ENCODE measurements at regions not wholly inside any gene's neighbourhood (a gene's known extent, or its start where the extent isn't known, plus 50 kb on each side); places are given as distances from the start of the nearest gene placed in this dataset.

GRCh38 chr1:87935130-87935529 is 606.5 kb downstream of the LMO4 start:
- H3K4me1 ChIP-seq (ENCODE audit: insufficient read depth, low read length): no peaks in the 10 kb centered on the region
- CTCF ChIA-PET (ENCODE audit: partially characterized antibody): no interaction called here
- no peak for DNase-seq
- H3K4me1 Mint-ChIP-seq: no peaks in the 10 kb centered on the region
- no peak overlapping the region for H3K4me3 ChIP-seq (ENCODE audit: low read length in 2 of 2)
- H3K36me3 Mint-ChIP-seq: peaks cover 0 to 4% of the 10 kb centered on the region in 2 donors
- H3K9me3 Mint-ChIP-seq: peaks cover 0 to 24% (median 10%) of the 10 kb centered on the region in 8 donors
- no peaks in the 10 kb centered on the region for H3K9me3 ChIP-seq (ENCODE audit: control insufficient read depth in 1 of 2, low read length in 2 of 2)
- no peaks in the 10 kb centered on the region for H3K27me3 ChIP-seq (ENCODE audit: insufficient read depth, low read length)
- no peak overlapping the region for H3K27ac Mint-ChIP-seq
- H3K4me3 Mint-ChIP-seq: no peak overlapping the region
- POLR2A ChIA-PET (ENCODE audit: partially characterized antibody): no interaction called here
- H3K27me3 Mint-ChIP-seq: peaks cover 0 to 5% of the 10 kb centered on the region in 2 donors
- intact Hi-C loops (cut with micrococcal nuclease): no loop called here
- H3K36me3 ChIP-seq (ENCODE audit: insufficient read depth, low read length): no peaks in the 10 kb centered on the region
- no peak overlapping the region for H3K27ac ChIP-seq (ENCODE audit: low read depth, low read length)

GRCh38 chr1:87937831-87938395 is 609.2 kb downstream of the LMO4 start:
- intact Hi-C loops (cut with micrococcal nuclease): no loop called here
- CTCF ChIA-PET (ENCODE audit: partially characterized antibody): interaction anchor here (1.1 kb wide), 1 partner anchor 16 kb away, joined by 4 read pairs; no protein-coding TSS in a partner anchor

GRCh38 chr1:87938631-87939030 is 610.0 kb downstream of the LMO4 start:
- CTCF ChIA-PET (ENCODE audit: partially characterized antibody): no interaction called here
- peaks cover 0 to 4% of the 10 kb centered on the region in 2 donors for H3K36me3 Mint-ChIP-seq
- no peaks in the 10 kb centered on the region for H3K9me3 Mint-ChIP-seq

More at GRCh38 chr1:87937831-87938395, 609.2 kb downstream of the LMO4 start:
- Mint-ChIP-seq H3K9me3 (peaks cover 0 to 3% (median 0%) of the 10 kb centered on the region in 8 donors), H3K27me3 (peaks cover 0 to 7% of the 10 kb centered on the region in 2 donors), H3K36me3 (peaks cover 0 to 4% of the 10 kb centered on the region in 2 donors), H3K27ac (no peak overlapping the region), H3K4me3 (no peak overlapping the region), H3K4me1 (no peaks in the 10 kb centered on the region)
- Histone ChIP-seq H3K9me3 (ENCODE audit: control insufficient read depth in 1 of 2, low read length in 2 of 2) (no peaks in the 10 kb centered on the region), H3K27ac (ENCODE audit: low read depth, low read length) (no peak overlapping the region), H3K4me3 (ENCODE audit: low read length in 2 of 2) (no peak overlapping the region), H3K4me1 (ENCODE audit: insufficient read depth, low read length) (no peaks in the 10 kb centered on the region), H3K27me3 (ENCODE audit: insufficient read depth, low read length) (no peaks in the 10 kb centered on the region), H3K36me3 (ENCODE audit: insufficient read depth, low read length) (no peaks in the 10 kb centered on the region)
- no peak for DNase-seq
- POLR2A ChIA-PET (ENCODE audit: partially characterized antibody): no interaction called here

DNA sequence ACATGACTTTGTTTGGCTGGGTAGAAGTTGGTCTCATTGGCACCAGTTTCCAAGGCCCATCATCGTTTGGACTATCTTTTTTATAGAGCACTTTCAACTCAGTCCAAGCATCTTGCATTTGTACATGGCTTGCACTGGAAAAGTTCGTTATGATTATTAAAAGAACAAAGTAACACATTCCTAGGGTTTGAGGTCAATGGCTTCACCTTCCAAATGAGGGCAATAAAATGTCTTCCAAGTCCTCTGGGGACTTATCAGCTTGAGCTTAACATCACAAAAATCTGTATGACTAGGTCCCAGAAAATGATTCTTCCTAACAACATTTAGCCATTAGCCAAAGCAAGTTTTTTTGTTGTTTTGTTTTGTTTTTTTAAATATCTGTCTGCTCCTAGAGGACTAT is 610.8 kb downstream of the LMO4 start:
- ChIA-PET POLR2A (ENCODE audit: partially characterized antibody) (no interaction called here), CTCF (ENCODE audit: partially characterized antibody) (no interaction called here)
- Mint-ChIP-seq H3K4me3 (no peak overlapping the region), H3K27ac (no peak overlapping the region), H3K9me3 (no peaks in the 10 kb centered on the region), H3K27me3 (peaks cover 0 to 7% of the 10 kb centered on the region in 2 donors), H3K36me3 (peaks cover 0 to 4% of the 10 kb centered on the region in 2 donors), H3K4me1 (no peaks in the 10 kb centered on the region)
- no peaks in the 10 kb centered on the region for H3K27me3 ChIP-seq (ENCODE audit: insufficient read depth, low read length)
- H3K4me3 ChIP-seq (ENCODE audit: low read length in 2 of 2): no peak overlapping the region
- no peaks in the 10 kb centered on the region for H3K4me1 ChIP-seq (ENCODE audit: insufficient read depth, low read length)
- H3K27ac ChIP-seq (ENCODE audit: low read depth, low read length): no peak overlapping the region
- intact Hi-C loops (cut with micrococcal nuclease): no loop called here
- H3K36me3 ChIP-seq (ENCODE audit: insufficient read depth, low read length): no peaks in the 10 kb centered on the region
- no peaks in the 10 kb centered on the region for H3K9me3 ChIP-seq (ENCODE audit: control insufficient read depth in 1 of 2, low read length in 2 of 2)
- no peak for DNase-seq

More at GRCh38 chr1:87938631-87939030, 610.0 kb downstream of the LMO4 start:
- peaks cover 0 to 7% of the 10 kb centered on the region in 2 donors for H3K27me3 Mint-ChIP-seq
- no peak overlapping the region for H3K4me3 ChIP-seq (ENCODE audit: low read length in 2 of 2)
- no peaks in the 10 kb centered on the region for H3K4me1 Mint-ChIP-seq
- POLR2A ChIA-PET (ENCODE audit: partially characterized antibody): no interaction called here
- H3K27me3 ChIP-seq (ENCODE audit: insufficient read depth, low read length): no peaks in the 10 kb centered on the region
- H3K4me1 ChIP-seq (ENCODE audit: insufficient read depth, low read length): no peaks in the 10 kb centered on the region
- no peak overlapping the region for H3K27ac ChIP-seq (ENCODE audit: low read depth, low read length)
- no peak overlapping the region for H3K4me3 Mint-ChIP-seq
- no peak for DNase-seq
- intact Hi-C loops (cut with micrococcal nuclease): no loop called here
- no peak overlapping the region for H3K27ac Mint-ChIP-seq
- no peaks in the 10 kb centered on the region for H3K9me3 ChIP-seq (ENCODE audit: control insufficient read depth in 1 of 2, low read length in 2 of 2)
- no peaks in the 10 kb centered on the region for H3K36me3 ChIP-seq (ENCODE audit: insufficient read depth, low read length)

DNA sequence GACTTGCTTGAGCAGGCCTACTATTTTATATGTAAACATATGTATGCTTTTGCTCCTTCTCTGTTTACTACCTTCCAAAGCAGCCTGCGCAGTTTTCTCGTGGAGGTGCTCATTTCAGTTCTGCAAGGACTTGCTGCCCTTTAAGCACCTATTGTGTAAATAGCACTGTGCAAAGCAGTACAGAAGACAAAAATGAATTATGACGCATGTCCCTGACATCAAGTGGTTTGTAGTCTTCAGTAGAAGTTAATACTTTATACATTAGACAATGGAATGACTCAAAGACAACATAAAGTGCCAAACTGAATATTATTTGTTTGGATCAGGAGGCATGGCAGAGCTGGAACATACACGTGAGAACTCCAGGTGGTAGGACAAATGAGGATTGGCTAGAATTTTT is 611.7 kb downstream of the LMO4 start:
- no peaks in the 10 kb centered on the region for H3K4me1 ChIP-seq (ENCODE audit: insufficient read depth, low read length)
- ChIA-PET CTCF (ENCODE audit: partially characterized antibody) (no interaction called here), POLR2A (ENCODE audit: partially characterized antibody) (no interaction called here)
- no peak for DNase-seq
- H3K27ac ChIP-seq (ENCODE audit: low read depth, low read length): no peak overlapping the region
- H3K4me1 Mint-ChIP-seq: no peaks in the 10 kb centered on the region
- H3K36me3 Mint-ChIP-seq: no peaks in the 10 kb centered on the region
- no peaks in the 10 kb centered on the region for H3K27me3 ChIP-seq (ENCODE audit: insufficient read depth, low read length)
- no peaks in the 10 kb centered on the region for H3K36me3 ChIP-seq (ENCODE audit: insufficient read depth, low read length)
- no peak overlapping the region for H3K4me3 Mint-ChIP-seq
- peaks cover 0 to 7% of the 10 kb centered on the region in 2 donors for H3K27me3 Mint-ChIP-seq
- no peaks in the 10 kb centered on the region for H3K9me3 ChIP-seq (ENCODE audit: control insufficient read depth in 1 of 2, low read length in 2 of 2)
- no peak overlapping the region for H3K4me3 ChIP-seq (ENCODE audit: low read length in 2 of 2)
- H3K9me3 Mint-ChIP-seq: no peaks in the 10 kb centered on the region
- intact Hi-C loops (cut with micrococcal nuclease): no loop called here
- H3K27ac Mint-ChIP-seq: no peak overlapping the region

DNA sequence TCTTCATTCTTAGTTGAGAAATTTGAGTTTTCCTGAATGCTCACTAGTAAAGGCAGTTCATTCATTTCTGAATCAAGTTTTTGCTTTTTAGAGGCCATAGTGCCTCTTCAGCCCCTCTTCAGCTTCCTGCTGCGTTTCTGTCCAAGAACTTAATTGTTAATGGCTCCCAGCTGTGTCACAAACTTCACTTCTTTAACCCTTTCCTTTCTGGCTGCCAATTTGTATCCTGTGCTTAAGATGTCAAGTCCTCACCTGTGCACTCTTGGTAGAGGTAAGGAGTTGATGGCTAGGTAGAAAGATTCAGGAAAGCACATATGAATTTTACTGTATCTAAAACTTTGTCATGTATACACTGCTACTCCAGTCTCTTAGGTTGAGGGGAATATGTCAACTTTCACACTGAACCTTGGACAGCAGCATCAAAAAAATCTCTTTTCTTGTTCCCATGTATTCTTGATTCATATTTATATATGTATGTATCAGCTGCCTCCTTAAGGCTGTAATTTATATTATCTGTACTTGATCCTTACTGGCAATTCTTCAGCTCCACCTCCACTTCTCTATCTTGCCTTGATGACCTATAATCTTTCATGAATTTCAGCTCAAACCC is 612.8 kb downstream of the LMO4 start:
- intact Hi-C loops (cut with micrococcal nuclease): no loop called here
- ChIA-PET CTCF (ENCODE audit: partially characterized antibody) (interaction anchor here (0.8 kb wide), 1 partner anchor 11 kb away, joined by 4 read pairs; no protein-coding TSS in a partner anchor), POLR2A (ENCODE audit: partially characterized antibody) (no interaction called here)
- no peak for DNase-seq
- Histone ChIP-seq H3K36me3 (ENCODE audit: insufficient read depth, low read length) (no peaks in the 10 kb centered on the region), H3K27me3 (ENCODE audit: insufficient read depth, low read length) (no peaks in the 10 kb centered on the region), H3K9me3 (ENCODE audit: control insufficient read depth in 1 of 2, low read length in 2 of 2) (no peaks in the 10 kb centered on the region), H3K4me3 (ENCODE audit: low read length in 2 of 2) (no peak overlapping the region), H3K4me1 (ENCODE audit: insufficient read depth, low read length) (no peaks in the 10 kb centered on the region), H3K27ac (ENCODE audit: low read depth, low read length) (no peak overlapping the region)
- Mint-ChIP-seq H3K27me3 (peaks cover 0 to 7% of the 10 kb centered on the region in 2 donors), H3K27ac (no peak overlapping the region), H3K4me1 (no peaks in the 10 kb centered on the region), H3K36me3 (no peaks in the 10 kb centered on the region), H3K9me3 (no peaks in the 10 kb centered on the region), H3K4me3 (no peak overlapping the region)

DNA sequence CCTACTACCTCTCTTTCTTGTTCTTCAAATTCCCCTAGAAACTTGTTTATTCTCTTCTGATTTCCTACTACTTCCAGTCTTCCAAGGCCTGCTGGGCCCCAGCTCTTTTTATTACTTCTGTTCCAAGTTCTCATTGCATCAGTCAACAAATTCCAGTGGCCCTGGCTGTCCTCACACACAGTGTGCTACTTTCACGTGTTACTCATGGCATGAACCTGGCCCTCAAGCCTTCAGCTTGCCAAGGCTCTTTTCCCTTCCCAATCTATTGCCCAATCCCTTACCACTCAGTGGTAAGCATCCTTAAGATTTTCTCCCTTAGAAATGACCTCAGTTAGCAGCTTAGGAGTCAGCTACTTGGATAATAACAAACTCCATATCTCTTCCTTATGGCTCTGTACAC is 613.5 kb downstream of the LMO4 start:
- no peaks in the 10 kb centered on the region for H3K36me3 ChIP-seq (ENCODE audit: insufficient read depth, low read length)
- POLR2A ChIA-PET (ENCODE audit: partially characterized antibody): no interaction called here
- peaks cover 0 to 6% of the 10 kb centered on the region in 2 donors for H3K27me3 Mint-ChIP-seq
- no peaks in the 10 kb centered on the region for H3K4me1 Mint-ChIP-seq
- CTCF ChIA-PET (ENCODE audit: partially characterized antibody): interaction anchor here (0.8 kb wide), 1 partner anchor 12 kb away, joined by 4 read pairs; no protein-coding TSS in a partner anchor
- H3K4me1 ChIP-seq (ENCODE audit: insufficient read depth, low read length): no peaks in the 10 kb centered on the region
- H3K4me3 ChIP-seq (ENCODE audit: low read length in 2 of 2): no peak overlapping the region
- H3K9me3 ChIP-seq (ENCODE audit: control insufficient read depth in 1 of 2, low read length in 2 of 2): no peaks in the 10 kb centered on the region
- no peak overlapping the region for H3K4me3 Mint-ChIP-seq
- no peaks in the 10 kb centered on the region for H3K36me3 Mint-ChIP-seq
- DNase-seq: no peak
- intact Hi-C loops (cut with micrococcal nuclease): no loop called here
- no peaks in the 10 kb centered on the region for H3K27me3 ChIP-seq (ENCODE audit: insufficient read depth, low read length)
- H3K27ac Mint-ChIP-seq: no peak overlapping the region
- H3K9me3 Mint-ChIP-seq: no peaks in the 10 kb centered on the region
- H3K27ac ChIP-seq (ENCODE audit: low read depth, low read length): no peak overlapping the region

Data from CD4-positive, alpha-beta memory T cell (primary cell).